ENCODE measurements at regions not wholly inside any gene's neighbourhood (a gene's known extent, or its start where the extent isn't known, plus 50 kb on each side); places are given as distances from the start of the nearest gene placed in this dataset.
"Not testable (repeated sequence)": the region's sequence is repeated elsewhere in the genome, so short reads cannot be mapped to it uniquely, and the experiment has no call there.

GRCh38 chr7:51374936-51375335, 58.3 kb upstream of the COBL start:
- Mint-ChIP-seq H3K4me1 (ENCODE audit: low read depth) (no peaks in the 10 kb centered on the region), H3K36me3 (ENCODE audit: low read depth) (no peaks in the 10 kb centered on the region), H3K27me3 (ENCODE audit: low read depth) (no peaks in the 10 kb centered on the region), H3K9me3 (no peaks in the 10 kb centered on the region), H3K4me3 (no peak overlapping the region), H3K27ac (no peak overlapping the region)

GRCh38 chr7:51373607-51374006, 57.0 kb upstream of the COBL start:
- H3K27me3 Mint-ChIP-seq (ENCODE audit: low read depth); H3K4me1 Mint-ChIP-seq (ENCODE audit: low read depth); H3K27ac Mint-ChIP-seq; H3K36me3 Mint-ChIP-seq (ENCODE audit: low read depth); H3K4me3 Mint-ChIP-seq; H3K9me3 Mint-ChIP-seq: not testable (repeated sequence)

GRCh38 chr7:51369746-51370145, 53.1 kb upstream of the COBL start:
- Mint-ChIP-seq H3K36me3 (ENCODE audit: low read depth) (no peaks in the 10 kb centered on the region), H3K27ac (no peak overlapping the region), H3K4me1 (ENCODE audit: low read depth) (no peaks in the 10 kb centered on the region), H3K4me3 (no peak overlapping the region), H3K27me3 (ENCODE audit: low read depth) (no peaks in the 10 kb centered on the region), H3K9me3 (no peaks in the 10 kb centered on the region)

GRCh38 chr7:51369228-51369627, 52.6 kb upstream of the COBL start:
- not testable (repeated sequence) for H3K27me3 Mint-ChIP-seq (ENCODE audit: low read depth); H3K4me1 Mint-ChIP-seq (ENCODE audit: low read depth); H3K27ac Mint-ChIP-seq; H3K9me3 Mint-ChIP-seq; H3K36me3 Mint-ChIP-seq (ENCODE audit: low read depth); H3K4me3 Mint-ChIP-seq

GRCh38 chr7:51368334-51368733, 51.7 kb upstream of the COBL start:
- H3K36me3 Mint-ChIP-seq (ENCODE audit: low read depth) = no peaks in the 10 kb centered on the region
- no peaks in the 10 kb centered on the region for H3K27me3 Mint-ChIP-seq (ENCODE audit: low read depth)
- no peaks in the 10 kb centered on the region for H3K9me3 Mint-ChIP-seq
- no peaks in the 10 kb centered on the region for H3K4me1 Mint-ChIP-seq (ENCODE audit: low read depth)
- H3K4me3 Mint-ChIP-seq = no peak overlapping the region
- no peak overlapping the region for H3K27ac Mint-ChIP-seq

GRCh38 chr7:51367614-51367968, 51.0 kb upstream of the COBL start:
- no peaks in the 10 kb centered on the region for H3K9me3 Mint-ChIP-seq

GRCh38 chr7:51366930-51367613, 50.5 kb upstream of the COBL start:
- Mint-ChIP-seq H3K27me3 (ENCODE audit: low read depth) (no peaks in the 10 kb centered on the region), H3K27ac (no peak overlapping the region), H3K4me1 (ENCODE audit: low read depth) (no peaks in the 10 kb centered on the region), H3K4me3 (no peak overlapping the region), H3K36me3 (ENCODE audit: low read depth) (no peaks in the 10 kb centered on the region), H3K9me3 (peaks cover 4% of the 10 kb centered on the region)

More at GRCh38 chr7:51367614-51367968, 51.0 kb upstream of the COBL start:
- no peak overlapping the region for H3K27ac Mint-ChIP-seq
- H3K27me3 Mint-ChIP-seq (ENCODE audit: low read depth) = no peaks in the 10 kb centered on the region
- H3K4me3 Mint-ChIP-seq = no peak overlapping the region
- H3K4me1 Mint-ChIP-seq (ENCODE audit: low read depth) = no peaks in the 10 kb centered on the region
- no peaks in the 10 kb centered on the region for H3K36me3 Mint-ChIP-seq (ENCODE audit: low read depth)

Measured in T-helper 1 cell treated with Interleukin-12 subunit alpha and Interleukin-12 subunit beta and Interleukin-4 antibody, amounts not matched to agents 30 μg/mL and 1 μg/mL, for 36 hours (primary cell).